H9 (cell line): ENCODE measurements at regions not wholly inside any gene's neighbourhood (a gene's known extent, or its start where the extent isn't known, plus 50 kb on each side); places are given as distances from the start of the nearest gene placed in this dataset.

Experiments
- DNase-seq: peaks from one replicate; pipeline ENCODE4 v3.0.0-alpha.2; 2017
- H2AFZ ChIP-seq: one replicate; pipeline ENCODE4 v1.6.1; 2013; ENCODE audit warnings: mild to moderate bottlenecking, low read length, control low read depth, moderate library complexity
- H2AK5ac ChIP-seq: 2 replicates; pipeline ENCODE4 v1.6.1; 2013; ENCODE audit warnings: low read length, control low read depth, mixed read lengths; ENCODE audit not compliant: insufficient read length
- H2BK120ac ChIP-seq: one replicate; pipeline ENCODE4 v1.6.1; 2013; ENCODE audit warnings: low read depth, mild to moderate bottlenecking, low read length, control low read depth, inconsistent platforms; ENCODE audit not compliant: poor library complexity, severe bottlenecking
- H2BK12ac ChIP-seq: 2 replicates; pipeline ENCODE4 v1.6.1; 2013; ENCODE audit warnings: low read length, control low read depth, mixed read lengths, low read depth; ENCODE audit not compliant: insufficient read length
- H2BK15ac ChIP-seq: 2 replicates; pipeline ENCODE4 v1.6.1; 2013; ENCODE audit warnings: low read depth, low read length, control low read depth
- H2BK20ac ChIP-seq: one replicate; pipeline ENCODE4 v1.6.1; 2013; ENCODE audit warnings: low read depth, mild to moderate bottlenecking, low read length, control low read depth, inconsistent platforms; ENCODE audit not compliant: poor library complexity, severe bottlenecking
- H2BK5ac ChIP-seq: 2 replicates; pipeline ENCODE4 v1.6.1; 2013; ENCODE audit warnings: low read length, control low read depth, mixed read lengths; ENCODE audit not compliant: insufficient read length
- H3K14ac ChIP-seq: 2 replicates; pipeline ENCODE4 v1.6.1; 2013; ENCODE audit warnings: low read length, control low read depth; ENCODE audit not compliant: insufficient read depth
- H3K18ac ChIP-seq: 2 replicates; pipeline ENCODE4 v1.6.1; 2013; ENCODE audit warnings: low read depth, mild to moderate bottlenecking, mixed read lengths, low read length, control low read depth; ENCODE audit not compliant: insufficient read length
- H3K23ac ChIP-seq: 2 replicates; pipeline ENCODE4 v1.6.1; 2013; ENCODE audit warnings: low read length, control low read depth, mixed read lengths, low read depth; ENCODE audit not compliant: insufficient read length
- H3K23me2 ChIP-seq: 2 replicates; pipeline ENCODE4 v1.6.1; 2013; ENCODE audit warnings: low read depth, mild to moderate bottlenecking, mixed read lengths, low read length, control low read depth; ENCODE audit not compliant: insufficient read length, poor library complexity, severe bottlenecking
- H3K27ac ChIP-seq: 2 replicates; pipeline ENCODE4 v1.5.1; 2013; ENCODE audit warnings: low read length, control low read depth, mixed read lengths, low read depth; ENCODE audit not compliant: insufficient read length
- H3K27me3 ChIP-seq: 2 replicates; pipeline ENCODE4 v1.6.1; 2013; ENCODE audit warnings: low read length, control low read depth, inconsistent platforms; ENCODE audit not compliant: insufficient read depth
- H3K4ac ChIP-seq: 2 replicates; pipeline ENCODE4 v1.6.1; 2013; ENCODE audit warnings: low read depth, mild to moderate bottlenecking, control low read depth, inconsistent platforms, low read length, moderate library complexity
- H3K4me1 ChIP-seq: 2 replicates; pipeline ENCODE4 v1.6.1; 2013; ENCODE audit warnings: low read length, control low read depth, inconsistent platforms; ENCODE audit not compliant: insufficient read depth
- H3K4me2 ChIP-seq: 2 replicates; pipeline ENCODE4 v1.6.1; 2013; ENCODE audit warnings: low read length, control low read depth, mixed read lengths; ENCODE audit not compliant: insufficient read length, insufficient read depth
- H3K56ac ChIP-seq: 2 replicates; pipeline ENCODE4 v1.6.1; 2013; ENCODE audit warnings: low read depth, mild to moderate bottlenecking, mixed read lengths, low read length, control low read depth; ENCODE audit not compliant: insufficient read length
- H3K79me1 ChIP-seq: 2 replicates; pipeline ENCODE4 v1.6.1; 2013; ENCODE audit warnings: low read depth, mild to moderate bottlenecking, moderate library complexity, low read length, control low read depth, inconsistent platforms; ENCODE audit not compliant: insufficient read depth, poor library complexity, severe bottlenecking
- H3K79me2 ChIP-seq: 2 replicates; pipeline ENCODE4 v1.6.1; 2013; ENCODE audit warnings: low read length, control low read depth, inconsistent platforms; ENCODE audit not compliant: insufficient read depth
- H3K9ac ChIP-seq: 2 replicates; pipeline ENCODE4 v1.6.1; 2013; ENCODE audit warnings: low read length, control low read depth, mixed read lengths; ENCODE audit not compliant: insufficient read length; ENCODE audit errors: extremely low read depth
- H3K9me3 ChIP-seq: one replicate; pipeline ENCODE4 v1.6.1; 2013; ENCODE audit warnings: low read depth, low read length, inconsistent platforms; ENCODE audit not compliant: control insufficient read depth
- H3T11ph ChIP-seq: one replicate; pipeline ENCODE4 v1.6.1; 2013; ENCODE audit warnings: mild to moderate bottlenecking, low read length, control low read depth, inconsistent platforms
- H4K20me1 ChIP-seq: one replicate; pipeline ENCODE4 v1.6.1; 2013; ENCODE audit not compliant: control insufficient read depth, insufficient read length, insufficient read depth
- H4K5ac ChIP-seq: 2 replicates; pipeline ENCODE4 v1.6.1; 2013; ENCODE audit warnings: low read depth, mild to moderate bottlenecking, mixed read lengths, low read length, control low read depth; ENCODE audit not compliant: insufficient read length
- H4K8ac ChIP-seq: replicated peaks from 2 replicates; pipeline ENCODE4 v1.6.1; 2013; ENCODE audit warnings: low read length, control low read depth, mixed read lengths, low read depth; ENCODE audit not compliant: insufficient read length
- H4K91ac ChIP-seq: 2 replicates; pipeline ENCODE4 v1.6.1; 2013; ENCODE audit warnings: low read depth, mild to moderate bottlenecking, moderate library complexity, mixed read lengths, low read length, control low read depth; ENCODE audit not compliant: insufficient read length
- H3K27ac Mint-ChIP-seq, 3 experiments: 2 replicates in 2 of 3; 3 replicates in 1 of 3; pipeline ENCODE4 v1.8.0; 2020 to 2021; ENCODE audit warnings: mixed read lengths in 3 of 3, mild to moderate bottlenecking in 1 of 3, moderate library complexity in 1 of 3
- H3K27me3 Mint-ChIP-seq: 2 replicates; pipeline ENCODE4 v1.8.0; 2021; ENCODE audit warnings: low read depth, mild to moderate bottlenecking, moderate library complexity, mixed read lengths
- H3K36me3 Mint-ChIP-seq, 3 experiments: 2 replicates in 2 of 3; 3 replicates in 1 of 3; pipeline ENCODE4 v1.8.0; 2020 to 2021; ENCODE audit warnings: low read depth in 3 of 3, mixed read lengths in 3 of 3; ENCODE audit not compliant: insufficient read depth in 1 of 3
- H3K4me1 Mint-ChIP-seq, 2 experiments: 2 replicates each; pipeline ENCODE4 v1.8.0; 2020; ENCODE audit warnings: mixed read lengths in 2 of 2
- H3K4me3 Mint-ChIP-seq, 2 experiments: 2 replicates in 1 of 2; 3 replicates in 1 of 2; pipeline ENCODE4 v1.8.0; 2020 to 2021; ENCODE audit warnings: mild to moderate bottlenecking in 2 of 2, mixed read lengths in 2 of 2, moderate library complexity in 1 of 2
- H3K9me3 Mint-ChIP-seq, 2 experiments: 2 replicates in 1 of 2; 3 replicates in 1 of 2; pipeline ENCODE4 v1.8.0; 2020; ENCODE audit warnings: mild to moderate bottlenecking in 2 of 2, mixed read lengths in 2 of 2, moderate library complexity in 1 of 2
- CTCF ChIP-seq: fragments of 200-600 bp; sonication (generic); conservative IDR thresholded peaks from 3 replicates; pipeline ENCODE4 v1.8.0; 2021; ENCODE audit warnings: antibody characterized with exemption, mild to moderate bottlenecking
- WGBS: extraction: QIAGEN DNeasy Blood & Tissue Kit; methylation state at CpG from one replicate; pipeline ENCODE4 v1.1.7; 2013; ENCODE audit warnings: missing lambda C conversion rate, low lambda C conversion rate, mixed read lengths; ENCODE audit not compliant: insufficient read length; ENCODE audit errors: extremely low coverage; 5-methylcytosine and 5-hydroxymethylcytosine counted together

GRCh38 chr6:170045563-170045960, 245.3 kb downstream of the DLL1 start:
- H2BK15ac ChIP-seq = no peak overlapping the region
- Mint-ChIP-seq H3K4me3 (no peak overlapping the region), H3K36me3 (peaks cover 0 to 12% (median 3%) of the 10 kb centered on the region in 3 experiments; a peak in 4 of 7 replicates), H3K9me3 (peaks cover 5 to 8% of the 10 kb centered on the region in 2 experiments; a peak in 3 of 5 replicates), H3K27me3 (peaks cover 3% of the 10 kb centered on the region), H3K4me1 (peaks cover 9 to 16% of the 10 kb centered on the region in 2 experiments), H3K27ac (no peak overlapping the region)
- no peak overlapping the region for H3K4me2 ChIP-seq
- no peak overlapping the region for H4K91ac ChIP-seq
- H4K5ac ChIP-seq = no peak overlapping the region
- no peak overlapping the region for H3K4ac ChIP-seq
- no peak overlapping the region for H3K23ac ChIP-seq
- H3K79me2 ChIP-seq = no peaks in the 10 kb centered on the region
- no peak overlapping the region for H2BK20ac ChIP-seq
- no peaks in the 10 kb centered on the region for H3K27me3 ChIP-seq
- no peaks in the 10 kb centered on the region for H3K9me3 ChIP-seq
- H2AFZ ChIP-seq = no peak overlapping the region
- H2AK5ac ChIP-seq = no peak overlapping the region
- H3T11ph ChIP-seq = no peak overlapping the region
- H2BK5ac ChIP-seq = no peak overlapping the region
- no peak overlapping the region for H2BK120ac ChIP-seq
- H3K14ac ChIP-seq = no peak overlapping the region
- no peak overlapping the region for H3K27ac ChIP-seq
- no peak overlapping the region for H3K56ac ChIP-seq
- no CpG with 5 or more reads among the region's 7 CpGs for WGBS
- no peak overlapping the region for H3K9ac ChIP-seq
- H3K79me1 ChIP-seq = no peaks in the 10 kb centered on the region
- no peaks in the 10 kb centered on the region for H3K4me1 ChIP-seq
- no peak for DNase-seq
- no peak overlapping the region for H4K8ac ChIP-seq
- no peak overlapping the region for H3K18ac ChIP-seq
- no peak overlapping the region for H2BK12ac ChIP-seq
- no peaks in the 10 kb centered on the region for H3K23me2 ChIP-seq
- no peaks in the 10 kb centered on the region for H4K20me1 ChIP-seq
- no peak for TF ChIP-seq CTCF
